Peyer's patch (tissue), 4 donors: ENCODE measurements at regions not wholly inside any gene's neighbourhood (a gene's known extent, or its start where the extent isn't known, plus 50 kb on each side); places are given as distances from the start of the nearest gene placed in this dataset.
"Not testable (repeated sequence)": the region's sequence is repeated elsewhere in the genome, so short reads cannot be mapped to it uniquely, and the experiment has no call there.

ENCODE experiments used
- POLR2A ChIP-seq, 2 donors: fragments of 450-650 bp; IDR thresholded peaks; one replicate each; pipeline ENCODE4 v1.5.1; 2017; ENCODE audit warnings: antibody characterized with exemption in 2 of 2, mild to moderate bottlenecking in 2 of 2, moderate library complexity in 2 of 2
- TF ChIP-seq, protein P1 (sequence below), 6 experiments: fragments of 450-650 bp in 4 of 6; fragments of 200-600 bp in 2 of 6; sonication (generic) in 1 of 6; IDR thresholded peaks; one replicate each; pipeline ENCODE4 v1.5.1; 2017 to 2019; ENCODE audit warnings: antibody characterized with exemption in 6 of 6, mild to moderate bottlenecking in 3 of 6, moderate library complexity in 1 of 6

DNA sequence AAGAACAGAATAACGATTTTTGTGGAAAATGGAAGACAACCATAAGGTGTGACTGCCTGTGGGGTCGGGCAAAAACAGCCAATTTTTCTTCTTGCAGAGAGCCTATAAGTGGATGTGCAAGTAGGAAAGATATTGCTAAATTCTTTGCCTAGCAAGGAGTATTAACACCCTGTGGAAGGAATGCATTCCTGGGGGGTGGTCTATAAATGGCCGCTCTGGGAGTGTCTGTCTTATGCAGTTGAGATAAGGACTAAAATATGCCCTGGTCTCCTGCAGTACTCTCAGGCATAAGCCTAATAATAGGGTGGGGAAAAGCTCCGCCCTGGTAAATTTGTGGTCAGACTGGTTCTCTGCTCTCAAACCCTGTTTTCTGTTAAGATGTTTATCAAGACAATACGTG is 770.6 kb upstream of the LRRN3 start:
- TF ChIP-seq, protein P1, sequence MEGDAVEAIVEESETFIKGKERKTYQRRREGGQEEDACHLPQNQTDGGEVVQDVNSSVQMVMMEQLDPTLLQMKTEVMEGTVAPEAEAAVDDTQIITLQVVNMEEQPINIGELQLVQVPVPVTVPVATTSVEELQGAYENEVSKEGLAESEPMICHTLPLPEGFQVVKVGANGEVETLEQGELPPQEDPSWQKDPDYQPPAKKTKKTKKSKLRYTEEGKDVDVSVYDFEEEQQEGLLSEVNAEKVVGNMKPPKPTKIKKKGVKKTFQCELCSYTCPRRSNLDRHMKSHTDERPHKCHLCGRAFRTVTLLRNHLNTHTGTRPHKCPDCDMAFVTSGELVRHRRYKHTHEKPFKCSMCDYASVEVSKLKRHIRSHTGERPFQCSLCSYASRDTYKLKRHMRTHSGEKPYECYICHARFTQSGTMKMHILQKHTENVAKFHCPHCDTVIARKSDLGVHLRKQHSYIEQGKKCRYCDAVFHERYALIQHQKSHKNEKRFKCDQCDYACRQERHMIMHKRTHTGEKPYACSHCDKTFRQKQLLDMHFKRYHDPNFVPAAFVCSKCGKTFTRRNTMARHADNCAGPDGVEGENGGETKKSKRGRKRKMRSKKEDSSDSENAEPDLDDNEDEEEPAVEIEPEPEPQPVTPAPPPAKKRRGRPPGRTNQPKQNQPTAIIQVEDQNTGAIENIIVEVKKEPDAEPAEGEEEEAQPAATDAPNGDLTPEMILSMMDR (IDR thresholded peaks at IDR 0.05) = not testable (repeated sequence)
- not testable (repeated sequence) for TF ChIP-seq POLR2A (IDR thresholded peaks at IDR 0.05)
